CD4-positive, CD25-positive, alpha-beta regulatory T cell (primary cell): ENCODE measurements at regions not wholly inside any gene's neighbourhood (a gene's known extent, or its start where the extent isn't known, plus 50 kb on each side); places are given as distances from the start of the nearest gene placed in this dataset.

ENCODE experiments used
- ATAC-seq, 2 donors: fragments of 150-1000 bp; cut with Tn5 transposase; one replicate each; pipeline ENCODE4 v1.10.0; 2021; ENCODE audit warnings: low read depth in 2 of 2, moderate number of reproducible peaks in 2 of 2, moderate library complexity in 1 of 2
- DNase-seq, 3 donors: peaks; one replicate each; pipeline versions ENCODE4 v3.0.0 to v3.0.0-alpha.2; 2012 to 2022; ENCODE audit warnings: mixed read lengths in 1 of 3
- H3K27ac ChIP-seq: one replicate; pipeline ENCODE4 v1.7.0; 2013; ENCODE audit warnings: mild to moderate bottlenecking, low read length; ENCODE audit not compliant: insufficient read depth, poor library complexity, severe bottlenecking
- H3K27me3 ChIP-seq: one replicate; pipeline ENCODE4 v1.7.0; 2013; ENCODE audit warnings: low read length; ENCODE audit not compliant: control insufficient read depth, insufficient read depth
- H3K36me3 ChIP-seq: one replicate; pipeline ENCODE4 v1.7.0; 2013; ENCODE audit warnings: mild to moderate bottlenecking, low read length, moderate library complexity; ENCODE audit not compliant: control insufficient read depth, insufficient read depth
- H3K4me1 ChIP-seq: 2 replicates; pipeline ENCODE4 v1.7.0; 2013; ENCODE audit warnings: mild to moderate bottlenecking, low read length; ENCODE audit not compliant: insufficient read depth, control insufficient read depth, poor library complexity, severe bottlenecking
- H3K4me3 ChIP-seq: one replicate; pipeline ENCODE4 v1.7.0; 2013; ENCODE audit warnings: low read depth, mild to moderate bottlenecking, low read length, moderate library complexity
- H3K9me3 ChIP-seq, 2 experiments: 1 replicate in 1 of 2; 2 replicates in 1 of 2; pipeline ENCODE4 v1.7.0; 2013; ENCODE audit warnings: low read length in 2 of 2, mild to moderate bottlenecking in 1 of 2, moderate library complexity in 1 of 2; ENCODE audit not compliant: control insufficient read depth in 2 of 2
- H3K27ac Mint-ChIP-seq, 3 donors: one replicate each; pipeline ENCODE4 v1.8.0; 2020 to 2022; ENCODE audit warnings: mild to moderate bottlenecking in 3 of 3, mixed read lengths in 3 of 3, moderate library complexity in 2 of 3
- H3K27me3 Mint-ChIP-seq: one replicate; pipeline ENCODE4 v1.8.0; 2022; ENCODE audit warnings: mild to moderate bottlenecking, mixed read lengths
- H3K36me3 Mint-ChIP-seq: one replicate; pipeline ENCODE4 v1.8.0; 2020; ENCODE audit warnings: mixed read lengths
- H3K4me1 Mint-ChIP-seq, 4 donors: one replicate each; pipeline ENCODE4 v1.8.0; 2020 to 2022; ENCODE audit warnings: mixed read lengths in 4 of 4, mild to moderate bottlenecking in 1 of 4
- H3K4me3 Mint-ChIP-seq, 4 donors: one replicate each; pipeline ENCODE4 v1.8.0; 2020 to 2022; ENCODE audit warnings: mild to moderate bottlenecking in 4 of 4, mixed read lengths in 4 of 4, moderate library complexity in 3 of 4
- H3K9me3 Mint-ChIP-seq, 7 donors: one replicate each; pipeline ENCODE4 v1.8.0; 2020 to 2022; ENCODE audit warnings: mixed read lengths in 7 of 7, mild to moderate bottlenecking in 3 of 7, moderate library complexity in 2 of 7

DNA sequence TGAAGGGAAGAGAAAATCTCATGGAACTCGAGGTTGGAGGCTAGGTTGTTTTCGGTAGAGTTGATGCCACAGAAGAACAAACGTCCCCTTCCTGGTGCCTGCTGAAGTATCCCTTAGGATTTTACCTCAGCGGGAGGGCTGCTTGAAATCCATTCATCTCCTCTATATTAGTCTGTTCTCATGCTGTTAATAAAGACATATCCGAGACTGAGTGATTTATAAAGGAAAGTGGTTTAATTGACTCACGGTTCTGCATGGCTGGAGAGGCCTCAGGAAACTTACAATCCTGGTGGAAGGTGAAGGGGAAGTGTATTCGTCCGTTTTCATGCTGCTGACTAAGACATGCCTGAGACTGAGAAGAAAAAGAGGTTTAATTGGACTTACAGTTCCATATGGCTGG lies 413.5 kb downstream of the NPHP4 start:
- no peaks in the 10 kb centered on the region for H3K9me3 Mint-ChIP-seq
- Histone ChIP-seq H3K9me3 (no peaks in the 10 kb centered on the region), H3K27ac (no peak overlapping the region), H3K4me1 (no peaks in the 10 kb centered on the region), H3K36me3 (no peaks in the 10 kb centered on the region), H3K4me3 (no peak overlapping the region), H3K27me3 (no peaks in the 10 kb centered on the region)
- H3K27me3 Mint-ChIP-seq, result peaks cover 8% of the 10 kb centered on the region
- H3K4me3 Mint-ChIP-seq, result no peak overlapping the region
- H3K27ac Mint-ChIP-seq, result no peak overlapping the region
- H3K4me1 Mint-ChIP-seq, result no peaks in the 10 kb centered on the region
- ATAC-seq (no peak), DNase-seq (no peak)
- no peaks in the 10 kb centered on the region for H3K36me3 Mint-ChIP-seq

DNA sequence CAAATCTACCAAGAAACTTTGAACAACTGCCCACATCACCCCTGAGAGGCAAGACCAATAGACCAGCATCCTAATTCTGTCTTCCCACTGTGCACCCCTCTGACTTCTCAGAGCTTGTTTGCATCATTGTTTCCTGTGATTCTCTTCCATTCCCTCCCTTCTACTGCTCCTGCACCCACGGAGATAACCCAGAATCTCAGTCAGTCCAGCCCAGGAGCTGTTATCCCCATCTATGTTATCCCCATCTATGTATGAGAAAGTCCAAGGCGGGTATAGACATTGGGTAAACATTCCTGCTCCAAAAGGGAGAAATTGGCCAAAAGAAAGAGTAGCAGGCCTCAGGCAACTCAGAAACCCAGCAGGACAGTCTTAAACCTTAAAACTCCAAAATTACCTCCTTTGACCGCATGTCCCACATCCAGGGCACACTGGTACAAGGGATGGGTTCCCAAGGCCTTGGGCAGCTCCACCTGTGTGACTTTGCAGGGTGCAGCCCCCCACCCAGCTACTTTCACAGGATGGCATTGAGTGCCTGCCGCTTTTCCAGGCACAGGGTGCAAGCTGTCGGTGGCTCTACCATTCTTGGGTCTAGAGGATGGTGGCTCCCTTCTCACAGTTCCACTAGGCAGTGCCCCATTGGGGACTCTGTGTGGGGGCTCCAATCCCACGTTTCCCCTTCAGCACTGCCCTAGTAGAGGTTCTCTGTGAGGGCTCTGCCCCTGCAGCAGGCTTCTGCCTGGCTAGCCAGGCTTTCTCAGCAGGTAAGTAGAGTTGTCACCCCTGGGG lies 414.8 kb downstream of the NPHP4 start:
- H3K4me1 ChIP-seq, result no peaks in the 10 kb centered on the region

DNA sequence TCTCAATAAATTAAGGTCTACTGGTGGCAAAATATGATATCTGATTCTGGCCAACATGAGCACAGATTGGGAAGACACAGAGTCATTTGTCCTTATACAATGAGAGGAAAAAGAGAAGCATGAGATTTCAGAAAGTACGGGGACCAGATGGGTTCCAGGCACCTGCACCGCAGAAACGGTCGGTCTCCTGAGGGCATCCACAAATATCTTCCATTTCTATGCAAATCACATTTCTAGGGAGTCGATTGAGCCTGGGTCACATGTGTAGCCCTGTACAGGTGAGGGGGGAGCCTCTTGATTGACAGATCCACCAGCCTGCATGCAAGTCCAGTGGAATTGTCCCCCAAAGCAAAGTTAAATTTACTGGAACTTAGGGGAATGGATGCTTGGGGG lies 415.6 kb downstream of the NPHP4 start:
- H3K27ac Mint-ChIP-seq, result no peak overlapping the region
- ATAC-seq (no peak), DNase-seq (no peak)
- no peak overlapping the region for H3K4me3 ChIP-seq
- H3K36me3 ChIP-seq, result no peaks in the 10 kb centered on the region
- no peaks in the 10 kb centered on the region for H3K36me3 Mint-ChIP-seq
- no peaks in the 10 kb centered on the region for H3K9me3 ChIP-seq
- no peak overlapping the region for H3K27ac ChIP-seq
- peaks cover 0 to 2% (median 0%) of the 10 kb centered on the region in 7 donors for H3K9me3 Mint-ChIP-seq
- H3K27me3 Mint-ChIP-seq, result peaks cover 4% of the 10 kb centered on the region
- no peaks in the 10 kb centered on the region for H3K4me1 Mint-ChIP-seq
- no peaks in the 10 kb centered on the region for H3K4me1 ChIP-seq
- no peak overlapping the region for H3K4me3 Mint-ChIP-seq
- no peaks in the 10 kb centered on the region for H3K27me3 ChIP-seq

More for the DNA sequence above, 414.8 kb downstream of the NPHP4 start:
- Mint-ChIP-seq H3K36me3 (no peaks in the 10 kb centered on the region), H3K9me3 (no peaks in the 10 kb centered on the region), H3K27ac (no peak overlapping the region), H3K4me3 (no peak overlapping the region), H3K27me3 (peaks cover 4% of the 10 kb centered on the region), H3K4me1 (no peaks in the 10 kb centered on the region)
- Histone ChIP-seq H3K4me3 (no peak overlapping the region), H3K27ac (no peak overlapping the region), H3K9me3 (no peaks in the 10 kb centered on the region), H3K36me3 (no peaks in the 10 kb centered on the region), H3K27me3 (no peaks in the 10 kb centered on the region)
- no peak for DNase-seq
- no peak for ATAC-seq

DNA sequence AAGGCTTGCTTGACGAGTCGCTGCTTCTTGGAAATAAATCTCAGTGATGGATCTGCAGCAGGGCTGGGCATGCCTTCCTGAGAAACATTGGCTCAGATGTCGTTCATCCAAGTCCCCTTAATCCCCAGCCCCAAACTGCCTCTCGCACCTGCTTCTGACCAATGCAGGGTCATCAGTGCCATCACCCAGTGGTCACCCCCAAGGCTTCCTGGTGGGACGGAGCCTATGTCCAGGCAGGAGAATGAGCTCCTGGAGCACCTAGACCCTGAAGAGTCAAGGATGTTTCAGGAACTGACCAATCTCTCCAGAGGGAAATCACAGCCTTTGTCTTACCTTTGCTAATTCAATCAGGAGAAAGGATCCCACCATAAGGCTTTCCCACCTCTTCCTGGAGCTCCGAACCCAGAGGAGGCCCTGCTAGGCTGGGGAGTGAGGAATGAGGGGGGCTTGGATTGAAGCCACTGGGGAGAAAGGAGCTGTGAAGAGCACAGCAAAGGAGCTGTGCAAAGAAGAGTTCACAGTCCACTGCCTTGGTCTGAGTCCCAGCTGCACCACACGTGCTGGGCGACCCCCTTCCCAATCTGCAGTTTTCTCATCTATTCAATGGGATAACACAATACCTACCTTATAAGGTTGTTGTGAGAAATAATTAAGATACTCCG lies 416.1 kb downstream of the NPHP4 start:
- no peak overlapping the region for H3K4me3 Mint-ChIP-seq
- H3K36me3 Mint-ChIP-seq, result no peaks in the 10 kb centered on the region
- peaks cover 4% of the 10 kb centered on the region for H3K27me3 Mint-ChIP-seq

DNA sequence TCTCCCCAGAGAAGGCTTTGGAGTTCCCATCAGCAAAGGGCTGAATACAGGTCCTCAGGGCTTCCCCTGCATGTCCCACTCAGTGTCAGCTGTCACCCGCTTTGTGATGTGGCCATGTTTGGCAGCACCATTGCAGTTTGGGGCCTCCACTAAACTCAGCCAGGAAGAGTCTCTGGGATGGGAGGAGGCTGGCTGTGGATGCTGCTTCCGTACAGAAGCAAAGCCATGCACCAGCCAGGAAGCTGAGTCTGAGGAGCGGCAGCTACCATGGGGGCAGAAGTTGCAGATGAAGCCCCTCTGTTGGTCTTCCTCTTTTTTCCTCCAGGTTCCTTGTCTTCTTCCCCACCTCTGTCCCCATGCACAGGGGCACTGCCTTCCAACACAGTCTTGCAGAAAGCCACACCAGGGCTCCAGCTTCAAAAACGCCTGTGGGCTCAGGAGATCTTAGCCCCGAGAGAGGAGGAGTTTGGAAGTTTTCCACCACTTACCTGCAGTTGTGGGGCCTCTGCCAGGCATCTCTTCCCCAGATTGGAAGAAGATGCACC lies 416.8 kb downstream of the NPHP4 start:
- Histone ChIP-seq H3K27me3 (no peaks in the 10 kb centered on the region), H3K36me3 (no peaks in the 10 kb centered on the region), H3K27ac (no peak overlapping the region), H3K9me3 (no peaks in the 10 kb centered on the region), H3K4me3 (no peak overlapping the region), H3K4me1 (no peaks in the 10 kb centered on the region)
- H3K27me3 Mint-ChIP-seq, result peaks cover 2% of the 10 kb centered on the region
- H3K4me1 Mint-ChIP-seq, result no peaks in the 10 kb centered on the region
- H3K4me3 Mint-ChIP-seq, result no peak overlapping the region
- H3K36me3 Mint-ChIP-seq, result no peaks in the 10 kb centered on the region
- no peak for DNase-seq
- no peak for ATAC-seq
- no peak overlapping the region for H3K27ac Mint-ChIP-seq
- H3K9me3 Mint-ChIP-seq, result peaks cover 0 to 3% (median 1%) of the 10 kb centered on the region in 7 donors

More for the DNA sequence above, 416.1 kb downstream of the NPHP4 start:
- Histone ChIP-seq H3K9me3 (no peaks in the 10 kb centered on the region), H3K27ac (no peak overlapping the region), H3K27me3 (no peaks in the 10 kb centered on the region), H3K36me3 (no peaks in the 10 kb centered on the region), H3K4me3 (no peak overlapping the region), H3K4me1 (no peaks in the 10 kb centered on the region)
- no peaks in the 10 kb centered on the region for H3K4me1 Mint-ChIP-seq
- H3K27ac Mint-ChIP-seq, result no peak overlapping the region
- DNase-seq (no peak), ATAC-seq (no peak)
- H3K9me3 Mint-ChIP-seq, result peaks cover 0 to 2% (median 0%) of the 10 kb centered on the region in 7 donors

DNA sequence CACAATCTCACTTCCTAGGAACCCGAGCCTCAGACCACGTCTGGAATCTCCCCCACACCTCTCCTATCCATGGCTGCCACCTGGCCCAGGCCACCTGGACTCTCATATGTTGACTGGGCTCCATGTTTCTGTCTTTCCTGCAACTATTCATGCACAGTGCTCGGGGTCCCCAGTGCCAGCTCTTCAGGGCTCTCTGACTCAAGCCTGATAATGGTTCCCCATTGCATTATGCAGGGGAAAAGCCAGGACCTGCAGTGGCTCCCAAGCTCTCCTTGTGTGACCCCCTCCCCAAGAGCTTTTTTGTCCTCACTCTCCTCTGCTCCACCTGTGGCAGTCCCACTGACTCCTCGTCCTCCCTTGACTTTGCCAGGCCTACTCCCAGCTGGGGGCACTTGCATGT lies 417.6 kb downstream of the NPHP4 start:
- no peaks in the 10 kb centered on the region for H3K4me1 ChIP-seq
- H3K27ac ChIP-seq, result no peak overlapping the region
- no peaks in the 10 kb centered on the region for H3K36me3 Mint-ChIP-seq
- ATAC-seq (no peak), DNase-seq (no peak)
- H3K9me3 ChIP-seq, result no peaks in the 10 kb centered on the region
- H3K4me1 Mint-ChIP-seq, result no peaks in the 10 kb centered on the region
- no peaks in the 10 kb centered on the region for H3K36me3 ChIP-seq
- no peak overlapping the region for H3K4me3 Mint-ChIP-seq
- H3K27me3 ChIP-seq, result no peaks in the 10 kb centered on the region
- H3K4me3 ChIP-seq, result no peak overlapping the region
- peaks cover 0 to 7% (median 1%) of the 10 kb centered on the region in 7 donors for H3K9me3 Mint-ChIP-seq
- no peaks in the 10 kb centered on the region for H3K27me3 Mint-ChIP-seq
- H3K27ac Mint-ChIP-seq, result no peak overlapping the region

DNA sequence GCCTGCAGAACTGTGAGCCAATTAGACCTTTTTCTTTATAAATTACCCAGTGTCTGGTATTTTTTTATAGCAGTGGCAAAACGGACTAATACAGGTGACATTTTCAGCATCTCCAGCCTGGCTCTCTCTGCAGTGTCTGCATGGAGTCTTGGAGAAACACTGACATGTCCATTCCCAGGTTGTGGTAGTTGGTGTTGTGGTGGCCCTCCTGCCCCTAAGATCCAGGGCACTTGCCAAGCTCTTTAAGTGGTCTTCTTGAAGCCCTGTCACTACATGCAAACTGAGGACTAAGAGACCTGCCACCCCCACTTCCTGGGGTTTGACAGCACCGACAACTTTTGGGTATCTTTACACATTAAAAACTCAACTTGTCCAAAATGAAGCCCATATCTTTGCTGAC lies 419.4 kb downstream of the NPHP4 start:
- H3K4me1 Mint-ChIP-seq, result no peaks in the 10 kb centered on the region
- H3K27me3 ChIP-seq, result no peaks in the 10 kb centered on the region
- ATAC-seq (no peak), DNase-seq (no peak)
- H3K27ac Mint-ChIP-seq, result no peak overlapping the region
- H3K36me3 Mint-ChIP-seq, result no peaks in the 10 kb centered on the region
- peaks cover 0 to 3% of the 10 kb centered on the region in 2 experiments for H3K9me3 ChIP-seq
- H3K9me3 Mint-ChIP-seq, result peaks cover 0 to 12% (median 4%) of the 10 kb centered on the region in 7 donors
- H3K4me1 ChIP-seq, result no peaks in the 10 kb centered on the region
- H3K36me3 ChIP-seq, result no peaks in the 10 kb centered on the region
- H3K4me3 Mint-ChIP-seq, result no peak overlapping the region
- no peak overlapping the region for H3K27ac ChIP-seq
- no peak overlapping the region for H3K4me3 ChIP-seq
- H3K27me3 Mint-ChIP-seq, result no peaks in the 10 kb centered on the region
